IPS DF 6.9 (cell line): ENCODE measurements at regions not wholly inside any gene's neighbourhood (a gene's known extent, or its start where the extent isn't known, plus 50 kb on each side); places are given as distances from the start of the nearest gene placed in this dataset.
"Not testable (repeated sequence)": the region's sequence is repeated elsewhere in the genome, so short reads cannot be mapped to it uniquely, and the experiment has no call there.

Source experiments
- DNase-seq: peaks from one replicate; pipeline ENCODE4 v3.0.0-alpha.2; 2013; ENCODE audit warnings: low read depth, low spot score
- H3K27ac ChIP-seq: one replicate; pipeline ENCODE4 v1.5.1; 2013; ENCODE audit warnings: low read length, control low read depth
- H3K27me3 ChIP-seq: 2 replicates; pipeline ENCODE4 v1.6.1; 2013; ENCODE audit warnings: mild to moderate bottlenecking, low read length; ENCODE audit not compliant: control insufficient read depth, insufficient read depth
- H3K36me3 ChIP-seq: 2 replicates; pipeline ENCODE4 v1.6.1; 2013; ENCODE audit warnings: low read length; ENCODE audit not compliant: control insufficient read depth, insufficient read depth
- H3K4me1 ChIP-seq: 2 replicates; pipeline ENCODE4 v1.6.1; 2013; ENCODE audit warnings: low read length; ENCODE audit not compliant: control insufficient read depth, insufficient read depth
- H3K4me3 ChIP-seq: 2 replicates; pipeline ENCODE4 v1.5.1; 2013; ENCODE audit warnings: mild to moderate bottlenecking, low read length
- H3K9me3 ChIP-seq: 2 replicates; pipeline ENCODE4 v1.6.1; 2013; ENCODE audit warnings: low read length, inconsistent platforms; ENCODE audit not compliant: control insufficient read depth, insufficient read depth
- WGBS: extraction: QIAGEN DNeasy Blood & Tissue Kit; methylation state at CpG from one replicate; pipeline ENCODE4 v1.1.7; 2013; ENCODE audit warnings: mixed read lengths, missing lambda C conversion rate; ENCODE audit not compliant: insufficient read length, insufficient coverage; 5-methylcytosine and 5-hydroxymethylcytosine counted together

DNA sequence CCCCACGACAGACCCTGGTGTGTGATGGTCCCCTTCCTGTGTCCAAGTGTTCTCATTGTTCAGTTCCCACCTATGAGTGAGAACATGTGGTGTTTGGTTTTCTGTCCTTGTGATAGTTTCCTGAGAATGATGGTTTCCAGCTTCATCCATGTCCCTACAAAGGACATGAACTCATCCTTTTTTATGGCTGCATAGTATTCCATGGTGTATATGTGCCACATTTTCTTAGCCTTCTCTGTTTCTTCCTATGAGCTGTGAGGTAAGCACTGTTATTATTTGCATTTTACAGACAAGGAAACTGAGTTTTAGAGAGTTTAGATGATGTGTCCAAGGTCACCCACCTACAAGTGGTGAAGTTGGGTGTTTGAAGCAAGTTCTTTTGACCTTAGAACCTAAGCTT is 51.1 kb upstream of the BNC1 start:
- H3K4me1 ChIP-seq, DNase-seq, H3K4me3 ChIP-seq, H3K27ac ChIP-seq, H3K36me3 ChIP-seq, H3K27me3 ChIP-seq, H3K9me3 ChIP-seq: not testable (repeated sequence)
- no CpG with 5 or more reads among the region's 1 CpG for WGBS

DNA sequence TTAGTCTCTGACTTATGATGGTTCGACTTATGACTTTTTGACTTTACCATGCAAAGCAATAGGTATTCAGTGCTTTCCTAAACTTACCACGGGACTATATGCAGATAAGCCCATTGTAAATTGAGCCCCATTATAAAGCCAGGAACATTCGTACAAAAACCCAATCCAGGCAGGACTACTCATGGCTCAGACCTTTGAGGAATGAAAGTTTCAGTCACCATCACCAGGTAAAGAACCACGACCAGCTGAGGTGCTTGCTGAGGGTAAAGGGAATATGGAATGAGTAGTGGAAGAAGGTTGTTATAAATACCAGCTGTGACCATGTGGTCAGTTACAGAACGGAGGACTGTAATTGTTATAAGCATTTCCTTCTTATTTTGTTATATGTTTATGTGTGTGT is 54.9 kb upstream of the BNC1 start:
- DNase-seq: no peak
- WGBS: no CpG with 5 or more reads among the region's 5 CpGs
- Histone ChIP-seq H3K27ac (no peak overlapping the region), H3K9me3 (no peaks in the 10 kb centered on the region), H3K4me3 (no peak overlapping the region), H3K4me1 (no peaks in the 10 kb centered on the region), H3K27me3 (no peaks in the 10 kb centered on the region), H3K36me3 (no peaks in the 10 kb centered on the region)

DNA sequence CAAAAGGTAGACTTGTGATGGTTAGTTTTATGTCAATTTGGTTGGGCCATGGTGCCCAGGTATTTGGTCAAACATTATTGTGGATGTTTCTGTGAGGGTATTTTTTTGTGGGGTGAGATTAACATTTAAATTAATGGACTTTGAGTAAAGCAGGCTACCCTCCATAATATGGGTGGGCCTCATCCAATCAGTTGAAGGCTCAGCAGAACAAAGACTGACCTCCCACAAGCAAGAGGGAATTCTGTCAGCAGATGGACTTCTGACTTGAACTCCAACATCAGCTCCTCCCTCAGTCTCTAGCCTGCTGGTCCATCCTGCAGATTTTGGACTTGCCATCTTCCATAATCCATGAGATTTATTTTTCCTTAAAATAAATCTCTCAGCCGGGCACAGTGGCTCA is 55.6 kb upstream of the BNC1 start:
- no peaks in the 10 kb centered on the region for H3K36me3 ChIP-seq
- no CpG with 5 or more reads among the region's 1 CpG for WGBS

DNA sequence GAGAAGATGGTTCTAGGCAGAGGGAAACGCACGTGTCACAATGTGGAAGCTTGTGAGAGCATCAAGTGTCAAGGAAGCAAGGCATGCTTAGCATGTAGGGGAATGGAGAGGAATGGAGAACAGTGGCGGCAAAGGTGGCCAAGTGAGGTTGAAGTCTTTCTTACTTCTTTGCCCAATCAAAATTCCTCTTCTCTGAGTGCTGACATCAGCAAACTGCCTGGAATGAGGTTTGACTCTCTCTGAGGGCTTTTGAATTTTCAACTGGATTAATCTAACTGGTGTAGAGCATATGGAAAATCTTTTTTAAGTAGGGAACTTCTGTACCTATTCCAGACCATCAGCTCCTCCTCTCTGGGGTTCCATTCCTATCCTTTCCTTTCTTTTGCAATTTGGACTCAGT is 61.9 kb upstream of the BNC1 start:
- no peak for DNase-seq
- Histone ChIP-seq H3K27ac (no peak overlapping the region), H3K27me3 (no peaks in the 10 kb centered on the region), H3K36me3 (no peaks in the 10 kb centered on the region), H3K4me1 (no peaks in the 10 kb centered on the region), H3K9me3 (no peaks in the 10 kb centered on the region), H3K4me3 (no peak overlapping the region)
- no CpG with 5 or more reads among the region's 3 CpGs for WGBS

More for the DNA sequence above, 55.6 kb upstream of the BNC1 start:
- Histone ChIP-seq H3K9me3 (no peaks in the 10 kb centered on the region), H3K4me1 (no peaks in the 10 kb centered on the region), H3K4me3 (no peak overlapping the region), H3K27ac (no peak overlapping the region), H3K27me3 (no peaks in the 10 kb centered on the region)
- DNase-seq: no peak

DNA sequence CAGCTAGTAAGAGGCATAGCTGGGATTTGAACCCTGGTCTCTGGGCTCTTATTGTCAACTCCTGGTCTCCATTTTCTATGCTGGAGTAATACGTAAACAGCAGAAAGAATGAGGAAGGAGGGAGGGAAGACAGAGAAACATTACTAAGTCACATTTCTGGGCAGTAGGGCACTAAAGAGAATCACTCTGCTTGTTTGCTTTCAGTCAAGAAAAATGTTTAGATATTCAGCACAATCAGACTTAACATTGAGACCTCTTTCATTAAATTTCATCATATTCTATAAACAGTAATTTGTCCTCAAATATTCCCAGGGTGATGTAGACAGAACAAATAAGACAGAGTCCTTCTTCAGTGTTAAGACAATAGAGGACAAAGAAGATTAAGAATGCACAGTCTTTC is 67.7 kb upstream of the BNC1 start:
- no peaks in the 10 kb centered on the region for H3K27me3 ChIP-seq
- WGBS: no CpG with 5 or more reads among the region's 1 CpG
- H3K27ac ChIP-seq: no peak overlapping the region
- no peaks in the 10 kb centered on the region for H3K36me3 ChIP-seq
- H3K4me3 ChIP-seq: no peak overlapping the region
- H3K9me3 ChIP-seq: no peaks in the 10 kb centered on the region
- no peak for DNase-seq
- no peaks in the 10 kb centered on the region for H3K4me1 ChIP-seq

DNA sequence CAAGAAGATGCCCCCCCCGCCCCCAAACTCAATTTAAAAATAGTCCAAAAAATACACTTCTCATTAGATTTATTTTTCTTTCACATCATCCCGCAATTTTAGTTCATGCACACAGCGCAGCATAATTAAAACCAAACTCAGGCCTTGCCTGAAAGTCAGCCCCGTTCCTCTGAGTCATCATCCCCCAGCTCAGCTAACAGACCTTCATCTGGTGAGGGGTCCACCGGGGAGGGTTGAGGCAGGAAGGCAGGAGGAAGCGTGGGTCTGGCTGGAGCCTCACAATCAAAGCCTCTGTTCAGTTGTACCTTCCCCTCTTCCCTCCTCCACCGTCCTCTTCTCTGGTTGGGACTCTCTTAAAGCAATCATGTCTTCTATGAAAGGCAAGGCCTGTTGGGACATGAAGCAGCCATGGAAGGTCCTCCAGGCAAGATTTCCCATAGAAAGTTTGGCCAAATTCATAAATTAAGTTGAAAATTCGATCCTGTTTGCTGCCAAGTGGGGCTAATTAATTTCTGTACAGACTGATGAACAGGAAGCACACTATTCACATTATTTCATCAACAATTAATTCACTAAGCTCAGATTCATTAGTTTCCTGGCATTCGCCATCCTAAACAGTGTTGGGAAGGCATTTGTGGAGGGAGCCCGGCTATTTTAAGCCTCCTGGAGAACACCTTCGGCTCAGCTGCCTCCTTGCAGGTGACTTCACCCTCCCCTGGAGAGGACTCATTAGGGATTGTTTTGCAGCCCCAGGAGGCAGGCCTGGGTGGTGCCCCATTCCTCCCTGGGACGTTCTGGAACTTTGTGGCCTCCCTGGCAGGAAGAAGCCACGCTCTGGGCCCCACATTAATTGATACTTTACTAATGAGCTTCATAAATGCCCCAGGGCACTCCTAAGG is 72.3 kb upstream of the BNC1 start:
- WGBS: 100% methylated on average over 2 of the region's 13 CpGs
- no peak overlapping the region for H3K27ac ChIP-seq
- DNase-seq: no peak
- H3K9me3 ChIP-seq: no peaks in the 10 kb centered on the region
- no peaks in the 10 kb centered on the region for H3K36me3 ChIP-seq
- H3K4me1 ChIP-seq: no peaks in the 10 kb centered on the region
- H3K4me3 ChIP-seq: no peak overlapping the region
- no peaks in the 10 kb centered on the region for H3K27me3 ChIP-seq

DNA sequence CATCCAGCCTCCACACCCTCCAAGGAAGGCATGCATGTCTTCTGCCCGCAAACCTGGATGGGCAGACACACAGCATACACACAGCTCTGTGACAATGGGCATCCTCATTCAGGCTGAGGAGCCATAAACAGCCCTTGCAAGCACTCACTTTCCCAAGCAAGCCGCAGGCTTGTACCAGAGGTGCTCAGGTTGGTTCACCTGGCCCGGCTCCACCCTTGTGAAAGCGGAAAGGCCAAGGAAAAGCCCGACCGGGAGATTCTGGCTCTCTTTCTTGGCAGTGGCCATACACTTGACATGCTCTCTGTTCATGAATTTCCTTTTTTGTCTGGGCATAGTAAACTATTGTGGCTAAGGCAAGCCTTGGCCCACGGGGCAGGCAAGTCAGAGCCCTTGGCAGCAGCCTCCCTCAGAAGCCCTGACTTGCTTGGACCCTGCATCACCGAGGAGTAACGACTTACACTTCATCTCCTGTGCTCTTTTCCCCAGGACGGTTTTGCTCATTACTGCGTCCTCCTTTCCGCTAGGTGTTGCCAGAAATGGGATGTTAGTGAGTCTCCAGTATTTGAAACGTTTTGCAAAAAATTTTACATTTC is 74.6 kb upstream of the BNC1 start:
- H3K9me3 ChIP-seq: no peaks in the 10 kb centered on the region
- no CpG with 5 or more reads among the region's 13 CpGs for WGBS
- no peaks in the 10 kb centered on the region for H3K36me3 ChIP-seq
- H3K4me3 ChIP-seq: no peak overlapping the region
- no peaks in the 10 kb centered on the region for H3K4me1 ChIP-seq
- H3K27me3 ChIP-seq: no peaks in the 10 kb centered on the region
- DNase-seq: no peak
- H3K27ac ChIP-seq: no peak overlapping the region

DNA sequence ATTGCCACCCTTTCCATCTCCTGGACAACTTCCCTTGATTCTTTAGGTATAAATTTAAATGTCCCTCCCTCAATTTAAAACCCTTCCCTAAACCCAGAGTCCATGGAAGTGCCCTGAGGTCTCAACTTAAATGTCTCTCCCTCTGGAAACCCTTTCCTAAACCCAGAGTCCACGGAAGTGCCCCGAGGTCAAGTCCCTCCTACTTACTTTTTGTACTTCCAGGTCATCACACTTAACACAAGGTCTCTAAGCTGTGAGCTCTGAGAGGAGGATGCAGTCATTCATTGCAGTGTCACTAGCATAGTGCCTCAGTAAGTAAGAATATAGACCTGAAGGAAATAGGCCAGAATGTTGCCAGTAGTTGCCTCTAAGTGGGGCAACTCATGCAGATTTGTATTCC is 78.2 kb upstream of the BNC1 start:
- Histone ChIP-seq H3K9me3 (no peaks in the 10 kb centered on the region), H3K36me3 (no peaks in the 10 kb centered on the region), H3K27me3 (no peaks in the 10 kb centered on the region), H3K4me1 (no peaks in the 10 kb centered on the region), H3K4me3 (no peak overlapping the region), H3K27ac (no peak overlapping the region)
- WGBS: no CpG with 5 or more reads among the region's 2 CpGs
- DNase-seq: no peak

DNA sequence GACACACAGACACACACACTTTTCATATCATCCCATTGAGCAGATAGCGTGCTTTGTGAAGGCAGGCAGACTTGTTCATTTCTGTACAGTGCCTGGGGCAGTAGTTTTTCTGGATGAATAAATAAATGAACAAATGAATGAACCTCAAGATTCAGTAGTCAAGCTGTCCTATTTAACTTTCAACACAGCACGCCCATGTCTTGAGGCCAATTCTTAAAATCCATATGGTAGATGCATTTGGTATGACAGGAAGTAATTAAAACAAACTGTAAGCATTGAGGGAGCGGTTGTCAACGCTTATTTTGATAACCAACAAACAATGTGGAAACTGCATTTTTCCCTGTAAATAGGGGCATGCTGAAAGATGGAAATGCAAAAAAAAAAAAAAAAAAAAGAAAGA is 80.0 kb upstream of the BNC1 start:
- no peaks in the 10 kb centered on the region for H3K9me3 ChIP-seq
- H3K36me3 ChIP-seq: no peaks in the 10 kb centered on the region
- no CpG with 5 or more reads among the region's 4 CpGs for WGBS
- H3K27ac ChIP-seq: no peak overlapping the region
- DNase-seq: no peak
- no peaks in the 10 kb centered on the region for H3K27me3 ChIP-seq
- no peak overlapping the region for H3K4me3 ChIP-seq
- H3K4me1 ChIP-seq: no peaks in the 10 kb centered on the region

DNA sequence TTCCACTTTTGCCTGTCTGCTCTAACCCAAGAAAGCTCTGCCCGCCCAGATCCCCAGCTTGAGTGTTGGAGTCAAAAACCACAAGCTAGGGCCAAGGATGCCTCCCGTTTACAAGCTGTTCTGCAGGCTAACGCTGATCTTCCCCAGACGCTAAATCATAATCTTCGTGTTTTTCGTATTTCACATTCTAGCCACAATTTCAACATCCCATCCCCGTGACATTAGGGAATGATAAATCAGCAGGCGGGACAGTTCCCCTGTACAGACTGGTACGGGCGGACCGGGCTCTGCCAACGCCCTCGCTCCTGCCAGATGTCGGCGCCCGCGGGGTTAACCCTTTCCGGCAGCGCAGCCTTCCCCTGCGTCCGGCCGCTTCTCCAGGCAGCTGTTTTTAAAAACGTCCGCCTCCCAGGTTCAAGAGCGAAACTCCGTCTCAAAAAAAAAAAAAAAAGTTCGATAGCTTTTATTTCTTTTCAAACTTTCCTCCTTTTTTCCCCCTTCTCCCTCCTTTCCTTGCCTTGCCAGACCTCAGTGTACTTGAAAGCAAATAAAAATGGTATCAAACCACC is 81.0 kb upstream of the BNC1 start:
- no CpG with 5 or more reads among the region's 27 CpGs for WGBS
- H3K4me1 ChIP-seq: no peaks in the 10 kb centered on the region
- no peak for DNase-seq
- no peaks in the 10 kb centered on the region for H3K36me3 ChIP-seq
- no peaks in the 10 kb centered on the region for H3K27me3 ChIP-seq
- H3K4me3 ChIP-seq: peak overlapping the region; percentile 29; the same call in 1 of the 2 replicates
- no peak overlapping the region for H3K27ac ChIP-seq
- no peaks in the 10 kb centered on the region for H3K9me3 ChIP-seq
